K562 (cell line): ENCODE measurements at regions not wholly inside any gene's neighbourhood (a gene's known extent, or its start where the extent isn't known, plus 50 kb on each side); places are given as distances from the start of the nearest gene placed in this dataset.

Source experiments
- ATAC-seq: fragments of 200-7000 bp; cut with Tn5 transposase; 3 replicates; pipeline ENCODE4 v1.9.1; 2020; ENCODE audit warnings: moderate library complexity
- BruUV-seq: library from RNA; stranded (reverse); fragments of 400-500 nt; replicated peaks from 2 replicates; lab custom pipeline; 2021; lab: Mats Ljungman, UMichigan
- CTCF ChIA-PET: fragments of 300-600 bp; formaldehyde crosslinking; extraction: SDS; loops from one replicate; lab custom pipeline; 2021; ENCODE audit warnings: low intra/inter-chr PET ratio; lab: Yijun Ruan, JAX
- POLR2A ChIA-PET: fragments of 300-600, 350-650 bp; sonication (Branson Sonifier 250); formaldehyde crosslinking; extraction: SDS; loops from one replicate; lab custom pipeline; 2021; ENCODE audit warnings: antibody characterized with exemption, inconsistent platforms; lab: Yijun Ruan, JAX
- DNase-seq, 4 experiments: peaks; one replicate each; pipeline versions ENCODE4 v3.0.0 to v3.0.0-alpha.2; 2011 to 2018; ENCODE audit warnings: low spot score in 3 of 4, mixed read lengths in 3 of 4; ENCODE audit errors: extremely low read depth in 1 of 4
- FAIRE-seq: peaks from 2 replicates; lab custom pipeline; 2011; peaks lifted over from hg19 to GRCh38; lab: Jason Lieb, UNC
- H2AFZ ChIP-seq: 2 replicates; pipeline ENCODE4 v1.6.0; 2011; ENCODE audit warnings: low read depth, low read length, control low read depth, inconsistent platforms
- H3K27ac ChIP-seq: fragments of 200-600 bp; 3 replicates; pipeline ENCODE4 v1.8.0; 2011; ENCODE audit warnings: low read depth, mild to moderate bottlenecking, control low read depth, inconsistent platforms, low read length, moderate library complexity, mixed read lengths; ENCODE audit errors: extremely low read depth
- H3K27me3 ChIP-seq, 2 experiments: fragments of 300-600 bp in 1 of 2; 2 replicates in 1 of 2; 3 replicates in 1 of 2; pipeline versions ENCODE4 v1.6.0 to v1.8.0; 2011; ENCODE audit warnings: inconsistent platforms in 2 of 2, low read length in 2 of 2, mild to moderate bottlenecking in 1 of 2, mixed read lengths in 1 of 2, moderate library complexity in 1 of 2; ENCODE audit not compliant: control insufficient read depth in 2 of 2, insufficient read depth in 2 of 2
- H3K36me3 ChIP-seq: fragments of 300-600 bp; 3 replicates; pipeline ENCODE4 v1.8.0; 2011; ENCODE audit warnings: mild to moderate bottlenecking, low read length, inconsistent platforms; ENCODE audit not compliant: control insufficient read depth, insufficient read depth
- H3K4me1 ChIP-seq, 2 experiments: fragments of 200-600 bp in 1 of 2; replicated peaks in 1 of 2; 2 replicates in 1 of 2; 3 replicates in 1 of 2; pipeline versions ENCODE4 v1.5.1 to v1.8.0; 2011; ENCODE audit warnings: inconsistent platforms in 2 of 2, low read length in 2 of 2, mild to moderate bottlenecking in 1 of 2, mixed read lengths in 1 of 2, moderate library complexity in 1 of 2; ENCODE audit not compliant: control insufficient read depth in 2 of 2, insufficient read depth in 2 of 2
- H3K4me2 ChIP-seq: 2 replicates; pipeline ENCODE4 v1.6.1; 2011; ENCODE audit warnings: low read length, control low read depth, inconsistent platforms, mixed read lengths; ENCODE audit not compliant: insufficient read depth
- H3K4me3 ChIP-seq: fragments of 200-600 bp; sonication (generic), shearing (Covaris generic); 2 replicates; pipeline ENCODE4 v1.5.1; 2016; ENCODE audit warnings: control low read depth, inconsistent platforms
- H3K79me2 ChIP-seq: fragments of 200-600 bp; 3 replicates; pipeline ENCODE4 v1.8.0; 2011; ENCODE audit warnings: low read length, inconsistent platforms; ENCODE audit not compliant: control insufficient read depth, insufficient read depth
- H3K9ac ChIP-seq, 2 experiments: 2 replicates each; pipeline versions ENCODE4 v1.6.0 to v1.6.1; 2011; ENCODE audit warnings: low read depth in 2 of 2, low read length in 2 of 2, control low read depth in 1 of 2, inconsistent platforms in 1 of 2, mild to moderate bottlenecking in 1 of 2, mixed read lengths in 1 of 2; ENCODE audit not compliant: insufficient read depth in 1 of 2
- H3K9me1 ChIP-seq: one replicate; pipeline ENCODE4 v1.6.0; 2011; ENCODE audit warnings: inconsistent platforms, mild to moderate bottlenecking, low read length, moderate library complexity; ENCODE audit not compliant: control insufficient read depth, insufficient read depth
- H3K9me3 ChIP-seq: replicated peaks from 2 replicates; pipeline ENCODE4 v1.5.1; 2011; ENCODE audit warnings: low read depth, low read length, inconsistent platforms; ENCODE audit not compliant: control insufficient read depth, insufficient read depth
- H4K20me1 ChIP-seq: replicated peaks from 2 replicates; pipeline ENCODE4 v1.6.1; 2011; ENCODE audit warnings: low read length, inconsistent platforms, mixed read lengths; ENCODE audit not compliant: control insufficient read depth, insufficient read depth
- CC2D1A ChIP-seq: fragments of 450-650 bp; IDR thresholded peaks from 2 replicates; pipeline ENCODE4 v1.6.1; 2017; ENCODE audit warnings: mild to moderate bottlenecking
- ETS2 ChIP-seq: IDR thresholded peaks from 2 replicates; pipeline ENCODE4 v1.6.1; 2016; ENCODE audit warnings: borderline replicate concordance, missing genetic modification characterization, mild to moderate bottlenecking, moderate library complexity, missing compliant biosample characterization; ENCODE audit not compliant: poor library complexity, severe bottlenecking
- HCFC1 ChIP-seq: IDR thresholded peaks from 2 replicates; pipeline ENCODE4 v1.6.1; 2012; ENCODE audit warnings: low read depth, low read length, improper control_type of control experiment
- L3MBTL2 ChIP-seq: fragments of 450-650 bp; IDR thresholded peaks from 2 replicates; pipeline ENCODE4 v1.6.1; 2016; ENCODE audit warnings: mild to moderate bottlenecking, moderate library complexity
- RBM14 ChIP-seq: fragments of 200-400 bp; formaldehyde crosslinking; IDR thresholded peaks from 2 replicates; pipeline ENCODE4 v1.6.1; 2018; ENCODE audit warnings: low read depth, mild to moderate bottlenecking, low read length, moderate library complexity, borderline replicate concordance; ENCODE audit not compliant: insufficient read depth
- SETDB1 ChIP-seq: IDR thresholded peaks from one replicate; pipeline ENCODE4 v1.6.1; 2012; ENCODE audit warnings: low read length, control low read depth, inconsistent platforms
- TCF3 ChIP-seq: sonication (generic); formaldehyde crosslinking; IDR thresholded peaks from 2 replicates; pipeline ENCODE4 v1.4.0; 2020; ENCODE audit warnings: mild to moderate bottlenecking, missing genetic modification reagents
- ZEB2 ChIP-seq: fragments of 450-650 bp; IDR thresholded peaks from 2 replicates; pipeline ENCODE4 v1.6.1; 2016
- ZNF175 ChIP-seq: fragments of 200-800 bp; sonication (Bioruptor generic); IDR thresholded peaks from 2 replicates; pipeline ENCODE4 v1.6.1; 2016; ENCODE audit warnings: low read depth, mild to moderate bottlenecking, missing genetic modification characterization, missing compliant biosample characterization
- ZNF696 ChIP-seq: fragments of 250-450 bp; sonication (Bioruptor Pico); conservative IDR thresholded peaks from 2 replicates; pipeline ENCODE4 v1.4.0; 2020; ENCODE audit warnings: mild to moderate bottlenecking, moderate library complexity
- ZNF764 ChIP-seq: fragments of 250-450 bp; sonication (Bioruptor Pico); IDR thresholded peaks from 2 replicates; pipeline ENCODE4 v1.4.0; 2020; ENCODE audit warnings: low read depth, mild to moderate bottlenecking, moderate library complexity
- WGBS: fragments of 100-300 bp; shearing (Covaris generic); methylation state at CpG from one replicate; pipeline ENCODE4 v1.1.6; 2016; ENCODE audit warnings: low coverage, mixed read lengths; ENCODE audit not compliant: insufficient coverage; ENCODE audit errors: missing lambda C conversion rate; 5-methylcytosine and 5-hydroxymethylcytosine counted together
- in situ Hi-C: fragments of 300-500 bp; cut with MboI; formaldehyde crosslinking; loops from 4 replicates; pipeline ENCODE4 v1.15.0; 2018; ENCODE audit warnings: inconsistent platforms, mixed read lengths
- intact Hi-C: fragments of 100-400 bp; cut with micrococcal nuclease; formaldehyde crosslinking; loops from 2 replicates; pipeline ENCODE4 v1.14.2; 2022
- TF ChIP-seq, protein P1 (sequence below): sonication (generic); formaldehyde crosslinking; IDR thresholded peaks from 2 replicates; pipeline ENCODE4 v1.8.0; 2023; ENCODE audit warnings: mild to moderate bottlenecking, missing genetic modification reagents

DNA sequence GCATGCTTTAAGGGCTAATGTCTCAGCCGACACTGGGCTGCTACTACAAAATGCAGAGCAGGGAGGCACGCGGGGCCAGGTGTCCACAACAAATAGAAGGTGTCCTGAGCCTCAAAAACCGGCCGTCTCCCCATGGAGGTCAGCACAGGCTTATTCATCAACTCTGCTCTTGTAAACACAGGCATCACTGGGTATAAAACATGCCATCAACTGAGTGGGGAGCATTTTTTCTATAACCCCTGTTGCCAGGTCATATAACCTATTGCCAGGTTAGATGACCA is 271.6 kb downstream of the AUH start:
- intact Hi-C loops (no loop called here), in situ Hi-C loops (no loop called here)
- TF ChIP-seq RBM14 (no peak), L3MBTL2 (no peak), TCF3 (no peak)
- H3K4me3 ChIP-seq = no peak overlapping the region
- DNase-seq (no peak), ATAC-seq (no peak), FAIRE-seq (no peak)
- no peaks in the 10 kb centered on the region for H4K20me1 ChIP-seq
- 8% methylated on average over 5 of the region's 5 CpGs for WGBS
- H3K9me3 ChIP-seq = no peaks in the 10 kb centered on the region; the same call in 1 of the 2 replicates
- BruUV-seq = no TSS peak
- ChIA-PET CTCF (no interaction called here), POLR2A (no interaction called here)
- H3K9ac ChIP-seq = no peak overlapping the region
- peaks cover 0 to 5% of the 10 kb centered on the region in 2 experiments; a peak in 1 of 5 replicates for H3K27me3 ChIP-seq
- H2AFZ ChIP-seq = no peak overlapping the region; the same call in 1 of the 2 replicates
- H3K36me3 ChIP-seq = no peaks in the 10 kb centered on the region
- H3K4me1 ChIP-seq = no peaks in the 10 kb centered on the region; a peak in 1 of 5 replicates
- no peaks in the 10 kb centered on the region for H3K79me2 ChIP-seq
- no peaks in the 10 kb centered on the region for H3K9me1 ChIP-seq
- no peak overlapping the region for H3K27ac ChIP-seq
- no peak overlapping the region for H3K4me2 ChIP-seq

DNA sequence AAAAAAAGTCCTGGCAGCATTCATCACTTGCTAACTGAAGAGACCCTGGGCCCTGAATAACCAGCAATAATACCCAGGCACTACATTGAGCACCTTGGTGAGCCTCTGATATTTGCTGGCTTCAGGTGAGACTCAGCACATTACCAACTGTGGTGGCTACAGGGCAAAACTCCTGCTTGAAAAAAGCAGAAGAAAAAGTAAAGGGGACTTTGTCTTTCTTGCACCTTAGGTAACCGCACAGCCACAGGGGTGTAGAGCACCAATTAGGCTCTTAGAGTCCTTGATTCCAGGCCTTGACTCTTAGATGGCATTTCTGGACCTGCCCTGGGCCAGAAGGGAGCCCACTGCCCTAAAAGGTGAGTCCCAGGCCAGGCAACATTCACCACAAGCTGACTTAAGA is 269.5 kb downstream of the AUH start:
- no peaks in the 10 kb centered on the region for H3K9me1 ChIP-seq
- no peaks in the 10 kb centered on the region for H3K79me2 ChIP-seq
- H3K4me3 ChIP-seq = no peak overlapping the region
- H4K20me1 ChIP-seq = no peaks in the 10 kb centered on the region
- in situ Hi-C loops = no loop called here
- no peak for FAIRE-seq
- no peak overlapping the region for H2AFZ ChIP-seq
- H3K27ac ChIP-seq = no peak overlapping the region
- WGBS = 20% methylated on average over 1 of the region's 1 CpG
- CTCF ChIA-PET = no interaction called here
- no peaks in the 10 kb centered on the region; the same call in 1 of the 2 replicates for H3K9me3 ChIP-seq
- no TSS peak for BruUV-seq
- H3K4me2 ChIP-seq = no peak overlapping the region
- ATAC-seq = no peak
- TF ChIP-seq SETDB1 = no peak
- TF ChIP-seq ETS2 (tag) = no peak
- TF ChIP-seq, protein P1, sequence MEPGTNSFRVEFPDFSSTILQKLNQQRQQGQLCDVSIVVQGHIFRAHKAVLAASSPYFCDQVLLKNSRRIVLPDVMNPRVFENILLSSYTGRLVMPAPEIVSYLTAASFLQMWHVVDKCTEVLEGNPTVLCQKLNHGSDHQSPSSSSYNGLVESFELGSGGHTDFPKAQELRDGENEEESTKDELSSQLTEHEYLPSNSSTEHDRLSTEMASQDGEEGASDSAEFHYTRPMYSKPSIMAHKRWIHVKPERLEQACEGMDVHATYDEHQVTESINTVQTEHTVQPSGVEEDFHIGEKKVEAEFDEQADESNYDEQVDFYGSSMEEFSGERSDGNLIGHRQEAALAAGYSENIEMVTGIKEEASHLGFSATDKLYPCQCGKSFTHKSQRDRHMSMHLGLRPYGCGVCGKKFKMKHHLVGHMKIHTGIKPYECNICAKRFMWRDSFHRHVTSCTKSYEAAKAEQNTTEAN (CRISPR knock-in tag) = no peak
- no peak for TF ChIP-seq ZNF175 (CRISPR knock-in tag)
- no peak for TF ChIP-seq ZEB2
- TF ChIP-seq CC2D1A = no peak
- TF ChIP-seq ZNF696 (CRISPR knock-in tag) = no peak
- TF ChIP-seq HCFC1 = no peak
- TF ChIP-seq ZNF764 (CRISPR knock-in tag) = no peak
- H3K36me3 ChIP-seq = no peaks in the 10 kb centered on the region
- no peaks in the 10 kb centered on the region; a peak in 1 of 5 replicates for H3K4me1 ChIP-seq
- no peak for DNase-seq
- POLR2A ChIA-PET = no interaction called here
- H3K9ac ChIP-seq = no peak overlapping the region
- intact Hi-C loops = no loop called here
- 0 out of 5 replicates have a peak, but pooled peaks cover 0 to 4% of the 10 kb centered on the region in 2 experiments for H3K27me3 ChIP-seq
